ENCODE measurements at regions not wholly inside any gene's neighbourhood (a gene's known extent, or its start where the extent isn't known, plus 50 kb on each side); places are given as distances from the start of the nearest gene placed in this dataset.
"Not testable (repeated sequence)": the region's sequence is repeated elsewhere in the genome, so short reads cannot be mapped to it uniquely, and the experiment has no call there.

- no peak for TF ChIP-seq CTCF (IDR thresholded peaks at IDR 0.05)
- DNase-seq (ENCODE audit: extremely low spot score, unreplicated experiment): no peak
- Mint-ChIP-seq H3K9me3 (ENCODE audit: unreplicated experiment) (peaks cover 17% of the 10 kb centered on the region), H3K36me3 (ENCODE audit: unreplicated experiment) (no peaks in the 10 kb centered on the region), H3K27ac (ENCODE audit: unreplicated experiment) (no peak overlapping the region), H3K4me3 (ENCODE audit: unreplicated experiment) (no peak overlapping the region), H3K27me3 (ENCODE audit: unreplicated experiment) (no peaks in the 10 kb centered on the region), H3K4me1 (ENCODE audit: unreplicated experiment) (no peaks in the 10 kb centered on the region)
Observed at GRCh38 chr9:90175865-90176264, 466.8 kb downstream of the DIRAS2 start.

- no peaks in the 10 kb centered on the region for H3K36me3 Mint-ChIP-seq (ENCODE audit: unreplicated experiment)
- no peak overlapping the region for H3K27ac Mint-ChIP-seq (ENCODE audit: unreplicated experiment)
- H3K4me1 Mint-ChIP-seq (ENCODE audit: unreplicated experiment): no peaks in the 10 kb centered on the region
- no peak overlapping the region for H3K4me3 Mint-ChIP-seq (ENCODE audit: unreplicated experiment)
- peaks cover 10% of the 10 kb centered on the region for H3K9me3 Mint-ChIP-seq (ENCODE audit: unreplicated experiment)
- no peak for TF ChIP-seq CTCF (IDR thresholded peaks at IDR 0.05)
- H3K27me3 Mint-ChIP-seq (ENCODE audit: unreplicated experiment): no peaks in the 10 kb centered on the region
- no peak for DNase-seq (ENCODE audit: extremely low spot score, unreplicated experiment)
Observed at GRCh38 chr9:90176901-90177300, 465.7 kb downstream of the DIRAS2 start.

GRCh38 chr9:90180381-90180780 is 462.2 kb downstream of the DIRAS2 start:
- no peaks in the 10 kb centered on the region for H3K4me1 Mint-ChIP-seq (ENCODE audit: unreplicated experiment)
- no peak for TF ChIP-seq CTCF (IDR thresholded peaks at IDR 0.05)
- peaks cover 8% of the 10 kb centered on the region for H3K9me3 Mint-ChIP-seq (ENCODE audit: unreplicated experiment)
- no peak overlapping the region for H3K4me3 Mint-ChIP-seq (ENCODE audit: unreplicated experiment)
- H3K36me3 Mint-ChIP-seq (ENCODE audit: unreplicated experiment): no peaks in the 10 kb centered on the region
- H3K27ac Mint-ChIP-seq (ENCODE audit: unreplicated experiment): no peak overlapping the region
- H3K27me3 Mint-ChIP-seq (ENCODE audit: unreplicated experiment): no peaks in the 10 kb centered on the region
- no peak for DNase-seq (ENCODE audit: extremely low spot score, unreplicated experiment)

- H3K36me3 Mint-ChIP-seq (ENCODE audit: unreplicated experiment): no peaks in the 10 kb centered on the region
- no peak for DNase-seq (ENCODE audit: extremely low spot score, unreplicated experiment)
- peaks cover 6% of the 10 kb centered on the region for H3K27me3 Mint-ChIP-seq (ENCODE audit: unreplicated experiment)
- H3K4me1 Mint-ChIP-seq (ENCODE audit: unreplicated experiment): no peaks in the 10 kb centered on the region
- no peak for TF ChIP-seq CTCF (IDR thresholded peaks at IDR 0.05)
- no peak overlapping the region for H3K4me3 Mint-ChIP-seq (ENCODE audit: unreplicated experiment)
- H3K9me3 Mint-ChIP-seq (ENCODE audit: unreplicated experiment): peaks cover 8% of the 10 kb centered on the region
- H3K27ac Mint-ChIP-seq (ENCODE audit: unreplicated experiment): no peak overlapping the region
Observed at GRCh38 chr9:90188656-90189055, 454.0 kb downstream of the DIRAS2 start.

- no peak overlapping the region for H3K4me3 Mint-ChIP-seq (ENCODE audit: unreplicated experiment)
- H3K4me1 Mint-ChIP-seq (ENCODE audit: unreplicated experiment): no peaks in the 10 kb centered on the region
- TF ChIP-seq CTCF (IDR thresholded peaks at IDR 0.05): no peak
- H3K36me3 Mint-ChIP-seq (ENCODE audit: unreplicated experiment): no peaks in the 10 kb centered on the region
- H3K27me3 Mint-ChIP-seq (ENCODE audit: unreplicated experiment): peaks cover 6% of the 10 kb centered on the region
- peaks cover 8% of the 10 kb centered on the region for H3K9me3 Mint-ChIP-seq (ENCODE audit: unreplicated experiment)
- no peak overlapping the region for H3K27ac Mint-ChIP-seq (ENCODE audit: unreplicated experiment)
- DNase-seq (ENCODE audit: extremely low spot score, unreplicated experiment): no peak
Observed at GRCh38 chr9:90189306-90189705, 453.3 kb downstream of the DIRAS2 start.

GRCh38 chr9:90192465-90192864 is 450.2 kb downstream of the DIRAS2 start:
- DNase-seq (ENCODE audit: extremely low spot score, unreplicated experiment); H3K4me1 Mint-ChIP-seq (ENCODE audit: unreplicated experiment); H3K27ac Mint-ChIP-seq (ENCODE audit: unreplicated experiment); H3K4me3 Mint-ChIP-seq (ENCODE audit: unreplicated experiment); H3K36me3 Mint-ChIP-seq (ENCODE audit: unreplicated experiment); H3K27me3 Mint-ChIP-seq (ENCODE audit: unreplicated experiment): not testable (repeated sequence)
- H3K9me3 Mint-ChIP-seq (ENCODE audit: unreplicated experiment): peaks cover 17% of the 10 kb centered on the region
